ENCODE measurements at regions not wholly inside any gene's neighbourhood (a gene's known extent, or its start where the extent isn't known, plus 50 kb on each side); places are given as distances from the start of the nearest gene placed in this dataset.

- TF ChIP-seq, protein P1, sequence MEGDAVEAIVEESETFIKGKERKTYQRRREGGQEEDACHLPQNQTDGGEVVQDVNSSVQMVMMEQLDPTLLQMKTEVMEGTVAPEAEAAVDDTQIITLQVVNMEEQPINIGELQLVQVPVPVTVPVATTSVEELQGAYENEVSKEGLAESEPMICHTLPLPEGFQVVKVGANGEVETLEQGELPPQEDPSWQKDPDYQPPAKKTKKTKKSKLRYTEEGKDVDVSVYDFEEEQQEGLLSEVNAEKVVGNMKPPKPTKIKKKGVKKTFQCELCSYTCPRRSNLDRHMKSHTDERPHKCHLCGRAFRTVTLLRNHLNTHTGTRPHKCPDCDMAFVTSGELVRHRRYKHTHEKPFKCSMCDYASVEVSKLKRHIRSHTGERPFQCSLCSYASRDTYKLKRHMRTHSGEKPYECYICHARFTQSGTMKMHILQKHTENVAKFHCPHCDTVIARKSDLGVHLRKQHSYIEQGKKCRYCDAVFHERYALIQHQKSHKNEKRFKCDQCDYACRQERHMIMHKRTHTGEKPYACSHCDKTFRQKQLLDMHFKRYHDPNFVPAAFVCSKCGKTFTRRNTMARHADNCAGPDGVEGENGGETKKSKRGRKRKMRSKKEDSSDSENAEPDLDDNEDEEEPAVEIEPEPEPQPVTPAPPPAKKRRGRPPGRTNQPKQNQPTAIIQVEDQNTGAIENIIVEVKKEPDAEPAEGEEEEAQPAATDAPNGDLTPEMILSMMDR (IDR thresholded peaks at IDR 0.05; ENCODE audit: low read depth, low read length, missing control alignments) = no peak
- no peak overlapping the region for H3K4me3 ChIP-seq (ENCODE audit: low read depth, low read length)
- DNase-seq (ENCODE audit: low read depth) = no peak
Measured at GRCh38 chr21:38183961-38184360, 72.8 kb upstream of the KCNJ15 start.

- TF ChIP-seq, protein P1 (IDR thresholded peaks at IDR 0.05; ENCODE audit: low read depth, low read length, missing control alignments) = no peak
- H3K4me3 ChIP-seq (ENCODE audit: low read depth, low read length) = no peak overlapping the region
- DNase-seq (ENCODE audit: low read depth) = no peak
Measured at GRCh38 chr21:38186661-38187270, 70.0 kb upstream of the KCNJ15 start.

GRCh38 chr21:38188037-38188436 lies 68.8 kb upstream of the KCNJ15 start:
- DNase-seq (ENCODE audit: low read depth) = no peak
- TF ChIP-seq, protein P1 (IDR thresholded peaks at IDR 0.05; ENCODE audit: low read depth, low read length, missing control alignments) = no peak
- H3K4me3 ChIP-seq (ENCODE audit: low read depth, low read length) = no peak overlapping the region

- TF ChIP-seq, protein P1 (IDR thresholded peaks at IDR 0.05; ENCODE audit: low read depth, low read length, missing control alignments) = no peak
- no peak for DNase-seq (ENCODE audit: low read depth)
- H3K4me3 ChIP-seq (ENCODE audit: low read depth, low read length) = no peak overlapping the region
Measured at GRCh38 chr21:38196036-38196435, 60.8 kb upstream of the KCNJ15 start.

DNA sequence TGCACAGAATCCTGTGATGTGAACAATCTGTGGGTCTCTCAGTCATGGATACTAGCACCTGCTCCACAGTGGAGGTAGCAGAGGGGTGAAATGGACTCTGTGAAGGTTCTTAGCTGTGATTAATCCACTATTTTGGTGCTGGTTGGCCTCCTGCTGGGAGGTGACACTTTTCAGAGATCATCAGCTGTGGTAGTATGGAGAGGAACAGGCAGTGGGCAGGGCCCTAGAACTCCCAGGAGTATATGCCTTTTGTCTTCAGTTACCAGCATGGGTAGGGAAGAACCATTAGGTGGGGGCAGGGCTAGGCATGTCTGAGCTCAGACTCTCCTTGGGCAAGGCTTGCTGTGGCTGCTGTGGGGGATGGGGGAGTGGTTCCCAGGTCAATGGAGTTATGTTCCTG lies 54.0 kb upstream of the KCNJ15 start:
- TF ChIP-seq, protein P1 (IDR thresholded peaks at IDR 0.05; ENCODE audit: low read depth, low read length, missing control alignments) = no peak
- no peak for DNase-seq (ENCODE audit: low read depth)
- no peak overlapping the region for H3K4me3 ChIP-seq (ENCODE audit: low read depth, low read length)

DNA sequence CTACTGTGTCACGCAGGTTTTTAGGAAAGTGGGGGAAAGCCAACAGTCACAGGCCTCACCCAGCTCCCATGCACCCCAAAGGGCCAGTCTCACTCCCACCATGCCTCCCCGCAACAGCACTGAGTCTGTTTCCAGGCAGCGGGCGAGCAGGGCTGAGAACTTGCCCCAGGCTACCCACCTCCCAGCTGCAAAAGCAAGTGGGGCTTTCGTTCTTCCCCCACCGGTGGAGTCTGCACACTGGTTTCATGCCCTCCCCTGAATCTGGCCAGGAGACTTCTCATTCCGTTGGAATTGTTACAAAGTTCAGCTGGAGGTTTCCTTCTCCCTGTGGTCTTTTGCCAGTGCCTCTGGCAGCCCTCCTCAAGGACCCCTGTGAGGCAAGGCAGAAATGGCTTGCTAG lies 53.6 kb upstream of the KCNJ15 start:
- TF ChIP-seq, protein P1 (IDR thresholded peaks at IDR 0.05; ENCODE audit: low read depth, low read length, missing control alignments) = no peak
- no peak for DNase-seq (ENCODE audit: low read depth)
- H3K4me3 ChIP-seq (ENCODE audit: low read depth, low read length) = no peak overlapping the region

- H3K4me3 ChIP-seq (ENCODE audit: low read depth, low read length) = no peak overlapping the region
- DNase-seq (ENCODE audit: low read depth) = no peak
- TF ChIP-seq, protein P1 (IDR thresholded peaks at IDR 0.05; ENCODE audit: low read depth, low read length, missing control alignments) = no peak
Measured at GRCh38 chr21:38205940-38206339, 50.9 kb upstream of the KCNJ15 start.

Measured in GM12864 (cell line).